22Rv1 (cell line): ENCODE measurements at regions not wholly inside any gene's neighbourhood (a gene's known extent, or its start where the extent isn't known, plus 50 kb on each side); places are given as distances from the start of the nearest gene placed in this dataset.

Experiments
- ZFX ChIP-seq: fragments of 450-650 bp; IDR thresholded peaks from 2 replicates; pipeline ENCODE4 v1.6.1; 2017; ENCODE audit warnings: antibody characterized with exemption, borderline replicate concordance
- TF ChIP-seq, protein P1 (sequence below): fragments of 450-650 bp; IDR thresholded peaks from 2 replicates; pipeline ENCODE4 v1.5.1; 2017; ENCODE audit warnings: mild to moderate bottlenecking

- TF ChIP-seq, protein P1, sequence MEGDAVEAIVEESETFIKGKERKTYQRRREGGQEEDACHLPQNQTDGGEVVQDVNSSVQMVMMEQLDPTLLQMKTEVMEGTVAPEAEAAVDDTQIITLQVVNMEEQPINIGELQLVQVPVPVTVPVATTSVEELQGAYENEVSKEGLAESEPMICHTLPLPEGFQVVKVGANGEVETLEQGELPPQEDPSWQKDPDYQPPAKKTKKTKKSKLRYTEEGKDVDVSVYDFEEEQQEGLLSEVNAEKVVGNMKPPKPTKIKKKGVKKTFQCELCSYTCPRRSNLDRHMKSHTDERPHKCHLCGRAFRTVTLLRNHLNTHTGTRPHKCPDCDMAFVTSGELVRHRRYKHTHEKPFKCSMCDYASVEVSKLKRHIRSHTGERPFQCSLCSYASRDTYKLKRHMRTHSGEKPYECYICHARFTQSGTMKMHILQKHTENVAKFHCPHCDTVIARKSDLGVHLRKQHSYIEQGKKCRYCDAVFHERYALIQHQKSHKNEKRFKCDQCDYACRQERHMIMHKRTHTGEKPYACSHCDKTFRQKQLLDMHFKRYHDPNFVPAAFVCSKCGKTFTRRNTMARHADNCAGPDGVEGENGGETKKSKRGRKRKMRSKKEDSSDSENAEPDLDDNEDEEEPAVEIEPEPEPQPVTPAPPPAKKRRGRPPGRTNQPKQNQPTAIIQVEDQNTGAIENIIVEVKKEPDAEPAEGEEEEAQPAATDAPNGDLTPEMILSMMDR = no peak
- TF ChIP-seq ZFX = no peak
These were observed 51.5 kb upstream of the RAP2C start for GRCh38 chrX:132270699-132271098.
